ENCODE measurements at regions not wholly inside any gene's neighbourhood (a gene's known extent, or its start where the extent isn't known, plus 50 kb on each side); places are given as distances from the start of the nearest gene placed in this dataset.

GRCh38 chr9:120136696-120137095 is 443.3 kb downstream of the CDK5RAP2 start:
- DNase-seq (ENCODE audit: low spot score) = no peak

DNA sequence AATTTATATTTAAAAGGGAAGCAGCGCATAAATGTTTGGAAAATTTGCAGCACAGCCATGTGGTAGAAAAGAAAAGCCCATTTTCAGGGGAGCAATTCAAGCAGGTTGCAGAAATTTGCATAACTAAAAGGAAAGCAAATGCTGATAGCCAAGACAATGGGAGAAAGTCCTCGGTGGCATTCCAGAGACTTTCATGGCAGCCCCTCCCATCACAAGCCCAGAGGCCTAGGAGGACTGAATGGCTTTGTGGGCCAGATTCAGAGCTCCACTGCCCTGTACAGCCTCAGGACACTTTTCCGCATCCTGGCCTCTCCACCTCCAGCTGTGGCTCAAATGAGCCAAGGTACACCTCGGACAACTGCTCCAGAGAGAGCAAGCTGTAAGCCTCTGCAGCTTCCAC is 462.9 kb downstream of the CDK5RAP2 start:
- no peak for DNase-seq (ENCODE audit: low spot score)

- DNase-seq (ENCODE audit: low spot score) = no peak
These were observed 469.4 kb downstream of the CDK5RAP2 start for GRCh38 chr9:120110520-120110919.

DNA sequence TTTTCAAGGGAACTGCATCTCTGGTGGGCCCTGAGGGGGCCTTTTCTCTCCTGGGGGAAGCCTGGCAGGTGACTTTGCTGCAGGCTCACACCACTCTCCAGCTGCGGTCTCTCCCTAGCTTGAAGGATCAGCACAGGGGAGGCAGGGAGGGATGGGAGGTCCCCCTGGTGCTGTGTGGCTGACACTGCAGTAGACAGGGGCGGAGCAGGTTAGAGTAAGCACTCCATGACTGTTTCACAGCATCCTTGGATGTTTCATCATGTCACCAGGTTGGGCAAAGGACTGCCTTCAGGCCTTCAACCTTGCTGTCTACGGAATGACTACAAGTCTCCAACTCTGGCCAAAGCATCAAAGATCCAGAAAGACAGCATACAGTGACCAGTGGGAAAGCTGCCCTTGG is 470.7 kb downstream of the CDK5RAP2 start:
- no peak for DNase-seq (ENCODE audit: low spot score)

DNA sequence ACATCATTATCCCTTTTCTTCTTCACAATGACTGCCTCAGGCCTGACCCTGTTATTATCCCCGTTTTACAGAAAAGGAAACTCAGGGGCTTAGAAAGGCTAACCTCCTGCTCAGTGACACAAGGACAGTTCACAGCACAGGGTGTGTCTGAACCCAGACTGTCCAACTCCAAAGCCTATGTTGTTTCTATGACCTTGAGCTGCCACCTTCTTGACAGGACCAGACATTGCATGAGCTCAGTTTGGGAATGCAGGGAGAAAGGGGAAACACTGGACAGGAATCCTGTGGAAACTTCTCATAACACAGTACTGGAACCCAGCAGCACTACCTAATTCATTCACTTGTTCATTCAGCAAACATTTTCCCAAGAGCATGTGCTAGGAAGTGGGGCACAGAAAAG is 472.8 kb downstream of the CDK5RAP2 start:
- DNase-seq (ENCODE audit: low spot score) = no peak

- no peak for DNase-seq (ENCODE audit: low spot score)
These were observed 475.2 kb downstream of the CDK5RAP2 start for GRCh38 chr9:120104771-120105170.

- no peak for DNase-seq (ENCODE audit: low spot score)
These were observed 479.4 kb downstream of the CDK5RAP2 start for GRCh38 chr9:120100595-120100994.

DNA sequence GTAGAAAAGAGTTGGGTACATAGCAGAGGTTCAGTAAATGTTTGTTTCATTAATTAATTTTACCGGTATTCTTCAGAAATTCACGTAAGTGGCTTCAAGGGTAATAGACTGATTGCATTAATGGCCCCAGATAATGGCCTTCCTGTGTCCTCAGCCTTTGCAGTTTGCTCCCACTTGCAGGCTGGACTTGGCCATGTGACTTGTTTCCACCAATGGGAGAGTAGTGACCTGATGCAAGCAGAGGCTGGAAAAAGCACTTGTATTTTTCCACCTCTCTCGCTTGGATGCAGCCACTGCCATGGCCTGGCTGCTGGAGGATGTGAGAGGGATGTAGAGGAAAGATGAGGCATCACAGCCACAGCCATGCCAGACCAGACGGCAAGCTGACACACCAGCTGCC is 480.9 kb downstream of the CDK5RAP2 start:
- no peak for DNase-seq (ENCODE audit: low spot score)

GRCh38 chr9:120098584-120098983 is 481.4 kb downstream of the CDK5RAP2 start:
- DNase-seq (ENCODE audit: low spot score) = no peak

DNA sequence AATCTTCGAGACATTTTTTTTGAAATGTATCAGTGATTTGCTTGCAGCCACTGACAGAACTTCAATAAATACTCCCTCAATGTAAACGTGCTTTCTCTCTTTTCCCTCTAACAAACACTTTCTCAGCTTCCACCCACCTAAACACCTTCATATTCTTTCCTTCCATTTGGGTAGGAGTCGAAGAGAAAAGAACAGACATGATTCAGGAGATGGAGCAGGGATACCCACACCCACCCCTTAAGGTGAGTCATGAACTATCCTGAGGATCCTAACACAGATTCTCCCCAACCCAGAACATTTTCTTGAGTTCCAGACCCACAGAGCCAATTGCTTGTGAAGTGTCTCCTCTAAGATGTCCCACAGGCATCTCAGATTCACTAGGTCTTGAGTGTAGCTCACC is 488.8 kb downstream of the CDK5RAP2 start:
- DNase-seq (ENCODE audit: low spot score) = no peak

DNA sequence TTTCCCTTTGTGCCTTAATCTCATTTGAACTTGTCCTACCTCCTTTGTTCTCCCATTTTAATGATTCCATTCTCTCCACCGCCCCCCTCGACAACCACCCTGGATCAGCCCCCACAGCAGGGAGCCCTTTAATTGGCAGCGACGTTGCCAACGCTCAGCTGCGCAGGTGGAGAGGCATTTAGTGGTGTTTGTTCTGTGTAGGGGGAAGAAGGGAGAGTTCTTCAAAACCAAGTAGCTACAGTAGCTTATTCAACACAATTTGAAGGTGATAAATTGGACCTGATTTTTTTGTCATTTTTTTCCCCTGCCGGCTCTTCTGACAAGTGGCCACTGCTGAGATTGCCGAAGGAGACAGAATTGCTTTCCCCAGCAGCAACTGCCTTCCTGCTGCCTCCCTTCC is 499.1 kb downstream of the CDK5RAP2 start:
- DNase-seq (ENCODE audit: low spot score) = no peak

GRCh38 chr9:120078112-120078511 is 501.9 kb downstream of the CDK5RAP2 start:
- no peak for DNase-seq (ENCODE audit: low spot score)

- DNase-seq (ENCODE audit: low spot score) = no peak
These were observed 508.2 kb downstream of the CDK5RAP2 start for GRCh38 chr9:120071760-120072159.

DNA sequence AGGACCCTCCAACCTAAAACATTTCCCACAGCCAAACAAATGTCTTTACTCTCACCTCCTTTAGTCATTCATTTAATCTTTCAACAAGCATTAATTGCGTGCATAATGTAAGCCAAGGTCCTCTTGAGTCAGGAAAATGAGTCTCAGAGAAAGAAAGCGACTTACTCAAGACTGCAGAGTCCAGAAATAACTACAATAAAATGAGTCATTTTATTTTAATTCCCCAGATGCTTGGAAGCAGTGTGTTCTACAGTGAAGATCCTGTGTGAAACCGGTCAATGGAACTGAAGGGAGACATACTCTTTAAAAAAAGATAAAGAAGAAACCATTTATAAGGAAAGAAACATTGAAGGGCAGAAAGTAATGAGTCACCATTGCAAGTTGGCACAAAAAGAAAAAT is 513.7 kb downstream of the CDK5RAP2 start:
- DNase-seq (ENCODE audit: low spot score) = no peak

- DNase-seq (ENCODE audit: low spot score) = no peak
These were observed 514.8 kb downstream of the CDK5RAP2 start for GRCh38 chr9:120065151-120065550.

DNA sequence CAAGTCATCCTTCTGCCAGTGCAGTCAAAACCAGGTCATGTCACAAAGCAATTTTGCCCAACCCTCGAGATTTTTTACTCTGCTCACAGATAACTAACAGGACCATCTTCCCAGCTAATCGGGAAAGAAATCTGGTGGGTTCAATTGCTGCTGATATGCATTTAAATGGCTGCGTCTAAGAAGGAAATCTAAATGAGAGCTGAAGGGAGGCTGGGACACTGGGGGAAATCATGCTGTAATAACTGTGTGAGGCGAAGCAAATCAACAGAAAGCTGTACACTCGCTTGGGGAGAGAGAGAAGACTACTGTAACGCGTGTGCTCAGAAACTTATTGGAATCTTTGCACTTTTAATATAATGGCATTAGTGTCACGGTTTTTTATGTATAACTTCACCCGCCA is 535.0 kb downstream of the CDK5RAP2 start:
- no peak for DNase-seq (ENCODE audit: low spot score)

DNA sequence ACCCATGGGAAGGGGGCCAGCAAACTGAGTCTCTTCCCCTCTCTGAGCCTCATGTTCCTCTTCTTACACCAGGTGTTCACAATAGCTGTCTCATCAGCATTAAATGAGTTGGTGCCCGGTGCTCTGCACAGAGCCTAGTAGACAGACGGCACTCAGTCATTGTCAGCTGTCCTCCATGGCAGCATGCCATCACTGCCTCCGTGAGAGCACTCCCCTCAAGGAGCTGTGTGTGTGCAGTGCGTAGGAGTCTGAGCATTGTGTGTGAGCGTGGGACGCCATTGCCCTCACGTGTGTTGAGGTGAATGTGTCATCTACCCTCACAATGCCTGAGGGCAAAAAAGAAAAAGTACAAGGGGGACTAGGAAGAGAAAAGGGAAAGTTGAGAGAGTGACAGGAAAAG is 536.5 kb downstream of the CDK5RAP2 start:
- no peak for DNase-seq (ENCODE audit: low spot score)

- DNase-seq (ENCODE audit: low spot score) = no peak
These were observed 539.1 kb downstream of the CDK5RAP2 start for GRCh38 chr9:120040896-120041295.

GRCh38 chr9:120038342-120038741 is 541.6 kb downstream of the CDK5RAP2 start:
- DNase-seq (ENCODE audit: low spot score) = no peak

GRCh38 chr9:120032639-120033038 is 547.3 kb downstream of the CDK5RAP2 start:
- DNase-seq (ENCODE audit: low spot score) = no peak

- no peak for DNase-seq (ENCODE audit: low spot score)
These were observed 549.1 kb downstream of the CDK5RAP2 start for GRCh38 chr9:120030847-120031246.

GRCh38 chr9:120018550-120018949 is 561.4 kb downstream of the CDK5RAP2 start:
- no peak for DNase-seq (ENCODE audit: low spot score)

DNA sequence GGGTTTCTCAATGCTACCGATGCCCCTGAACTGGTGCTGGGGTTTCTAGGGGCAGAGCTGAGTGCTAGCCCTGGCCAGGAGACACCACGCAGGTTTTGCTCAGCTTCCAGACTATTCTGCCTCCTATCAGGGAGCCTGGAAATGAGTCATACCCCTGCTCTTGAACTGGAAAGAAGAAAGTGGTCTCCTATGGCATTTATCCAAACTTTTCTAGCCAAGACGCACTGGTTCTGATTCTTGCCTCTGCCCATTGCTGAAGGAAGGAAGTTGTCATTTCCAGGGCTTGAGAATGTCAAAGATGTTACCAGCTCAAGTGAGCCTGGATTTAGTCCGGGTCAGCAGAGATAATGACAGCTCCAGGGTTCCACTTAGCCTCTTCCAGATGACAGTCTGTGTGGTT is 561.9 kb downstream of the CDK5RAP2 start:
- no peak for DNase-seq (ENCODE audit: low spot score)

DNA sequence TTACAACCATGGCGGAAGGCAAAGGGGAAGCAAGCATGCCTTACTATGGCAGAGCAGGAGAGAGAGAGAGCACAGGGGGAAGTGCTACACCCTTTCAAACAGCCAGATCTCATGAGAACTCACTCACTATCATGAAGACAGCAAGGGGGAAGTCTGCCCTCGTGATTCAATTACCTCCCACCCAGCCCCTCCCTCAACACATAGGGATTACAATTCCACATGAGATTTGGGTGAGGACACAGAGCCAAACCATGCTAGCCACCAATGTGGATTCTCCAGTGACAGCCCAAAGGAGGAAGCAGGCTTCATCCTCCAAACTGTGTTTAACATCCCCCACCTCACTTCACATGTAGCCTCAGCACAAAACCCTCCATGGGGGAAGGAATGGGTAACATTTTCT is 563.7 kb downstream of the CDK5RAP2 start:
- no peak for DNase-seq (ENCODE audit: low spot score)

DNA sequence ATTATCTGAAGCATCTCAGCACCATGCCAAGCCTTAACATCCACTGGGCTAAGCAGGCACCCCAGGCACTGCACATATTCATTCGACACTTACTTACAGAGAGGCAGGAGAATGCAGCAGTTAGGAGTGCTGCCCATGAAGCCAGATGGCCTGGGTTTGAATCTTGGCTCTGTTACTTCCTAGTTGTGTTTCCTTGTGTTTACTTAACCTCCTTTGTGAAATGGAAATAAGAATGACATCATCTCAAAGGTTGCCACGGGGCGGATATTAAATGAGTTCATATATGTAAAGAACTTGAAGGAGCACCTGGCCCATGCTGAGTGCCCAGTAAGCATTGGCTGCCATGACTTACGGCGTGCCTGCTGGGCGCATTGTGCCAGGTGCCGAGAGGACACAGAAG is 565.2 kb downstream of the CDK5RAP2 start:
- DNase-seq (ENCODE audit: low spot score) = no peak

Data from A172 (cell line).